Transverse colon (tissue), 4 donors: ENCODE measurements at regions not wholly inside any gene's neighbourhood (a gene's known extent, or its start where the extent isn't known, plus 50 kb on each side); places are given as distances from the start of the nearest gene placed in this dataset.

Experiments
- CTCF ChIP-seq, 5 experiments: fragments of 200-600 bp in 3 of 5; fragments of 450-650 bp in 2 of 5; sonication (generic) in 3 of 5; IDR thresholded peaks; 1 replicate in 2 of 5; 2 replicates in 3 of 5; pipeline ENCODE4 v1.5.1; 2016 to 2017; ENCODE audit warnings: antibody characterized with exemption in 5 of 5, inconsistent platforms in 3 of 5, mild to moderate bottlenecking in 2 of 5, moderate library complexity in 1 of 5
- EP300 ChIP-seq: sonication (generic); formaldehyde crosslinking; IDR thresholded peaks from one replicate; pipeline ENCODE4 v1.6.1; 2017; ENCODE audit warnings: antibody characterized with exemption, low read depth
- POLR2A ChIP-seq: fragments of 450-650 bp; IDR thresholded peaks from one replicate; pipeline ENCODE4 v1.6.1; 2016; ENCODE audit warnings: antibody characterized with exemption, mild to moderate bottlenecking, moderate library complexity
- POLR2AphosphoS5 ChIP-seq, 3 donors: sonication (generic); formaldehyde crosslinking; IDR thresholded peaks; one replicate each; pipeline ENCODE4 v1.6.1; 2016; ENCODE audit warnings: antibody characterized with exemption in 3 of 3

DNA sequence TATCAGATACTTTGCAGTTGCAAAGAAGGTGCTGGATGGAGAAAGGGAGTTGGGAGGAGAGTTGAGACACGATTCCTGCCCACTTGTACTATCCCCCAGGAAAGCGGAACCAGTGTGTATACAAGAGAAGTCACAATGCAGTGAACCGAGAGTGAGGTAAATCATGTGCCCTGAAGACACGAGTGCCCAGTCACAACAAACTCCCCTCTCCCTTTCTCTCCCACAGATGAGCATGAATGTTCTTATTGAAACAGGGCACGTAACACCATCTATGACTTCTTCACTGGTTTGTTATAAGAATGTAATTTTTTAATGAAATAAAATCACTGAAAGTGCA, 155.7 kb downstream of the IRS1 start:
- TF ChIP-seq POLR2A (no peak), CTCF (IDR thresholded peaks at IDR 0.05) (no peak), POLR2AphosphoS5 (IDR thresholded peaks at IDR 0.05) (no peak), EP300 (no peak)
